ENCODE measurements at regions not wholly inside any gene's neighbourhood (a gene's known extent, or its start where the extent isn't known, plus 50 kb on each side); places are given as distances from the start of the nearest gene placed in this dataset.

DNA sequence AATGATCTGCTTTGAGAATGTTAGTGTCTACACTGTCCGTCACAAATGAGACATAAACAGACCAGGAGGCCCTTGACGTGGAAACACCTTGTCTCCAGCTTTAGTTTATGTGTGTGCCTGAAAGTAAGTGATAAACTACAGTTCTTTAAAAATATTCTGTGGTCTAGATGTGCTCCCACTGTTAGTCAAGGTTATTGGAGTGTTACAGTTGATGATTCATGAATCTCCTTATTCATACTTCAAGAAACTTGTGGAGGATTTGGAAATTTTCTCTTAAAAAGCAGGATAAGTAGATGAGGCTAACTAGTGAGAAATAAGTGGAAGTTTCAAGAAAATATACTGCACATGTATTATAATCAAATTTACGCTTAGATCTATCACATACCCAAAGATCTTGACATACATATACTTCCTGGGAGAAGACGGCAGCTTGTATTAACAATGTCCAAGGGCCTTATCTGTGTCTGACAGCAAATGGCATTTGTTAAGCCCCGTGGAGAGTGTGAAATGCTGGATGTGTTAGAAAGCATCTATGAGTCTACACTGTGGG, 90.5 kb upstream of the MBOAT1 start:
- no peak for TF ChIP-seq POLR2A (IDR thresholded peaks at IDR 0.05)
- TF ChIP-seq, protein P1, sequence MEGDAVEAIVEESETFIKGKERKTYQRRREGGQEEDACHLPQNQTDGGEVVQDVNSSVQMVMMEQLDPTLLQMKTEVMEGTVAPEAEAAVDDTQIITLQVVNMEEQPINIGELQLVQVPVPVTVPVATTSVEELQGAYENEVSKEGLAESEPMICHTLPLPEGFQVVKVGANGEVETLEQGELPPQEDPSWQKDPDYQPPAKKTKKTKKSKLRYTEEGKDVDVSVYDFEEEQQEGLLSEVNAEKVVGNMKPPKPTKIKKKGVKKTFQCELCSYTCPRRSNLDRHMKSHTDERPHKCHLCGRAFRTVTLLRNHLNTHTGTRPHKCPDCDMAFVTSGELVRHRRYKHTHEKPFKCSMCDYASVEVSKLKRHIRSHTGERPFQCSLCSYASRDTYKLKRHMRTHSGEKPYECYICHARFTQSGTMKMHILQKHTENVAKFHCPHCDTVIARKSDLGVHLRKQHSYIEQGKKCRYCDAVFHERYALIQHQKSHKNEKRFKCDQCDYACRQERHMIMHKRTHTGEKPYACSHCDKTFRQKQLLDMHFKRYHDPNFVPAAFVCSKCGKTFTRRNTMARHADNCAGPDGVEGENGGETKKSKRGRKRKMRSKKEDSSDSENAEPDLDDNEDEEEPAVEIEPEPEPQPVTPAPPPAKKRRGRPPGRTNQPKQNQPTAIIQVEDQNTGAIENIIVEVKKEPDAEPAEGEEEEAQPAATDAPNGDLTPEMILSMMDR (IDR thresholded peaks at IDR 0.05): no peak
